Embryonic facial prominence (tissue), 1 donor: ENCODE measurements at regions not wholly inside any gene's neighbourhood (a gene's known extent, or its start where the extent isn't known, plus 50 kb on each side); places are given as distances from the start of the nearest gene placed in this dataset.
A peak's percentile ranks its signal among the peaks of the same experiment; 100 is the strongest.

Source experiments
- DNase-seq: peaks from one replicate; pipeline ENCODE4 v3.0.0-alpha.2; 2016; ENCODE audit errors: extremely low spot score

- DNase-seq: no peak
Observed at GRCh38 chr10:44326474-44327030, 58.3 kb downstream of the CXCL12 start.

DNA sequence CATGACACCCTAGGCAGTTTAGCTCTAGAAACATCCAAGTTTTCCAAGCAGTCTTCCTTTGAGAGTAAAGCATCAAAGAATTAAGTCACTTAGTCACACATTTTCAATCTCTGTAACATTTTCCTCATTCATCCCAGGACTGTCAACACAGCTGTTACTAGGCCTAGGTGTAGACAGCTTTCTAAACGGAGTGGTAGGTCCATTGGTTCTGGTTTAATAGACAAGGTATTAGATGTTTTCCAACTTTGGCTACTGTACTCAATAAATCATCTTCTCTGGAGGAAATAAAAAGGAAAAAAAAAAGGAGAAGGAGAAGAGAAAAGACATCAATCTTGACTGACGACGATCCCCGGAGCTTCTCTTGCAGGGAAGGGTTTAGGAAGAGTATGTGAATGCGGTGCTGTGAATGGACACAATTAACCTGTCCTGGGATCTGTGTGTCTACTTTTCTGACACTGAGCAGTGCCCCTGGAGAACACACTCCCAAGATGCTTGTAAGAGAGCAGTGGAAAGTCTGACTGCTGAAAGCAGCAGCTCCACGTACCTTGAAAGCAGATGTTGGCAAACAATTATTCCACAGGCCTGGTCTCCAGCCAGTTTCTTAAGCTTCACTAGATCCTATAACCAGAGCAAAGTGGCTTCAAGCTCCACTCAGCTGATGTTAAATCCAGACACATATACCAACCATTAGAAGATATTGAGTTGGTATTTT lies 59.1 kb downstream of the CXCL12 start:
- no peak for DNase-seq

DNA sequence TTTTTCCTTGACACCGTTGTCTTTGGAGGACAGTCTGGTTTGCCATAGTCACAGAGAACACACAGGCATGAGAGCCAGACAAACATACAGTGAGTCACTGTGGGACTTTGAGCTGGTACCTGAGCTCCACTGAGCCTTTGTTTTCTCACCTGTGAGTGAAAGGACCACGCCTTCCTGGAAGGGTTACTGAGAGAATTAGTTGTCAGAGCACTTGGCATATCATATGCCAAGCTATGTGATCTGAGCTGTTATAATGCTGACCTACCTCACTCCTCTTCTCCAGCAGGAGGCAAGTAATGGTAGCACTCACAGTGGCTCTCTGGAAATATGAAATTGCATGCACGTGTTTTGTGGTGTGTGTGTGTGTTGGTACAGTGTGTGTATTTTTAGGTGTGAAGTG lies 59.7 kb downstream of the CXCL12 start:
- no peak for DNase-seq

GRCh38 chr10:44323838-44324237 lies 61.1 kb downstream of the CXCL12 start:
- DNase-seq: no peak

DNA sequence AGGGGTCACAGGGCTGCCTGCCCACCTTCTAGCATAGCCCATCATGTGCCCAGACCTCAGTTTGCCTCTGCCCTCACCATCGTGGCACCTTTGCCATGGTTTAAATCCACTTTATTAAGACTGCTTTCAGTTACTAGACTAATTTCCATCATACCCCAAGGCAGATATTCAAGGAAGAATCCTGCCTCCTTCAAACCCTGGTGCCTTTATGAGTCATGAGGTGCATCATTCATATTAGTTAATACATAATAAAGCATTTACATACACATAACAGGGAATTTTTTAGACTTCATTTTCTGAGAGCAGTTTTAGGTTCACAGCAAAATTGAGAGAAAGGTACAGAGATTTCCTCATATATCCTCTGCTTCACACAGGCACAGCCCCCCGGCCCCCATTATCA lies 62.8 kb downstream of the CXCL12 start:
- no peak for DNase-seq

DNA sequence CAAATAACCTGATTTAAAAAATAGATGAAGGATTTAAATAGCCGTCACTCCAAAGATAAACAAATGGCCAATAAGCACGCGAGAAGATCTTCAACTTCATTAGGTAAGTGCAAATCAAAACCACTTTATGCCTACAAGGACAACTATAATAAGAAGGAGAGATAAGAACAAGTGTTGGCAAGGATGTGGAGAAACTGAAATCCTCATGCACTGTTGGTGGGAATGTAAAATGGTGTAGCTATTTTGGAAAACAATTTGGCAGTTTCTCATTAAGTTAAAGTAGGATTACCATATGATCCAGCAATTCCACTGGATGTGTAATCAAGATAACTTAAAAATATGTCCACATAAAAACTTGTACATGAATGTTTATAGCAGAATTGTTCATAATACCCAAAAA lies 64.1 kb downstream of the CXCL12 start:
- DNase-seq: no peak

- DNase-seq: no peak
Observed at GRCh38 chr10:44317856-44318255, 67.0 kb downstream of the CXCL12 start.

DNA sequence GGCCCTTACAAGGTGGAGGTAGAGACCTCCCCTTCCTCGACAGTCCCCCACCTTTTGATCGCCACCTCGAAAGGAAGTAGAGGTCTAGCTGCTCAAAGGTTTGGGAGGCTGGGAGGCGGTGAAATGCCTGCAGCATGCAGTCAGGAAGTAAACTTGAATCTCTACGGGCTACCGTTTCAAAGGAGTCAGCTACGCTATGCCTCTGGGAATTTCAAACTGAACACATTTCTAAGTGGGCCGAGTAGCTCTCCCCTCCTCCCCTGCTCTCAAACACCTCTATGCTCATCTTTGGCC lies 68.0 kb downstream of the CXCL12 start:
- no peak for DNase-seq

DNA sequence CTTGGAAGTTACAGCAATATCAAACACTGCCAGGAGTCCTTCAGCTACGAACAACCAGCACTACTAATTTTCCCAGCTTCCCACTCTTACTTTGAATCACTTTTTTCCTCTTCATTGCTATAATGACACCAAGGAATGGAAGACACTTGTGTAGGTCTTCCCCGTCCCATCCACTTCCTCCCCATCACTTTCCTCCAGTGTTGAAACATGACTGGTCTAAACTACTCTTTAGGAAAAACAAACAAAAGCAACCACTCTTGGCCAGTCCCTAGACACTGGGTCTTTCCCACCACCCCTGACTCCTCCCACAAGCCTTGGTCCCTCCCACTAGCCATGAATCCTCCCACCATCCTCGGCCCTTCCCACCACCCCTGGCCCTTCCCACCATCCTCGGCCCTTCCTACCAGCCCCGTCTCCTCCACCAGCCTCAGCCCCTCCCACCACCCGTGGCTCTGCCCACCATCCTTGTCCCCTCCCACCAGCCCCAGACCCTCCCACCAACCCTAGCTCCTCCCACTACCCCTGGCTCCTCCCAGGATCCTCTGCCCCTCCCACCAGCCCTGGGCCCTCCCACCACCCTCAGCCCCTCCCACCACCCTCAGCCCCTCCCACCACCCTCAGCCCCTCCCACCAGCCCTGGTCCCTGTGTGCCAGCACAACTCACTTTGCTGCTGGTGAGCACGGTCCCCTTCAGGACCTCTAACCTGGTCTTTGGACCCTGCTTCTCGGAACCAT lies 68.5 kb downstream of the CXCL12 start:
- no peak for DNase-seq

DNA sequence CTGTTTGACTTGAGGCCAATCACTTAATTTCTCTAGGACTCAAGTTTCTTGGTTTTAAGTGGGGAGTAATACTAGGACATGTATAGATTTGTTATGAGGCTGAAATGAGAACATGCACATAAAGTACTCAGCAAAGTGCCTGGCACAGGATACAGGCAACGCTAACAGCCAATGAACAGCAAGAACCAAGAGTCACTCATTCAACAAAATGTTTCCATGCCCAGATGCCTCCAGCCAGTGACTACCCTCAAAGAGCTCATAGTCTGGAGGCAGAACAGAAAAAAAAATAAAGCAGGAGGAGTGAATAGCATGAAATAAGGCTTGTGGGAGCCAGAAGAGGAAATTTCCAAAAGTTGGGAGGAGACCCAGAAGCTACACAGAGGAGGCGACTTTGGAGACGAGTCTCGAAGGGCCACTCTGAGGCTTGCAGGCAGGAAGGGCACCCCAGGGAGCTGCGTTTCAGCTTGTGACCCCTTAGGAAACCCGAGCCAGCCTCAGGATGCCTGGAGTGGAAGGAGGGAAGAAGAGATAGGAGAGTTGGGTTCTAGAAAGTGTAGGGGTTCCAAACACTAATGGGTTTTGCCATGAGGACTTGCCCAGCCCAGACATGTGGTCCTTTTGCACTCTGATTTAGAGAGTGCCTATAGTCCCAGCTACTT lies 70.0 kb downstream of the CXCL12 start:
- DNase-seq: no peak

- no peak for DNase-seq
Observed at GRCh38 chr10:44313761-44314165, 71.1 kb downstream of the CXCL12 start.

- DNase-seq: no peak
Observed at GRCh38 chr10:44312401-44312800, 72.5 kb downstream of the CXCL12 start.

- no peak for DNase-seq
Observed at GRCh38 chr10:44311563-44312051, 73.3 kb downstream of the CXCL12 start.

DNA sequence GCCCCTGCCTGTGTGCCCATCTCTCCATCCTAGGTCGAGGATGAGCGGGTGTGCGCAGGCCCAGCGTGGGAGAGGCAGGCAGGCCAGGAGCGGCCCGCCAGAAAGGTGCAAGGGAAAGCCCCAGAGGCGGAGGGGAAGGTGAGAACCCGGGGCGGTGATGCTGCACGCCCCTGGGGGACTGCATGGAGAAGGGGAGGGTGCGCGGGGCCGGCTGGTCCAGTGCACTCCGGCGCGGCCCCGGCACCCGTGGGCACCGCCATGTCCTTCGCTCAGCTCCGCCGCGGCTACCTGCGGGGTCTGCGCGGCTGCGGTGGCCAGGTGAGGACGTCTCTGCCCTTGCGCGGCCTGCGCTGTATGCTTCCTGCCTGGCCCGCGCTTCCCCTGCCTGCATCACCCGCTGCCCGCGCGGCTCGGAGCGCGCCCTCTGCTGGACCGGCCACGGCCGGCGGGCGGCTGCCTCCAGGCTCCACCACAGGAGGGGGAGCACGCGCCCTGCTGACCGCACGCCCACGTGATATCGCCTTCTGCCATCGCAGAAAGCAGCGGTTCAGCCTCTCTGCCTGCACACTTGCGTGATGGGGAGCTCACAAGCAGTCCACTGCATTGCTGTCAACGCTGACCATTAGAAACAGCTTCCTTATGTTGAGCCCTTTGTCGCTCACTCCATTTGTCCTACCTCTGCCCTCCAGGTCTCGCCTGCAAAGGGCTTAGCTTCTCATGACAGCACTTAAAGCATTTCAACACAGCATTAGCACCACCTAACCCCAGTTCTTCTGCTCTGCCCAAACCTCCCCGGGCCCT lies 73.9 kb downstream of the CXCL12 start:
- peak; percentile 36 for DNase-seq

DNA sequence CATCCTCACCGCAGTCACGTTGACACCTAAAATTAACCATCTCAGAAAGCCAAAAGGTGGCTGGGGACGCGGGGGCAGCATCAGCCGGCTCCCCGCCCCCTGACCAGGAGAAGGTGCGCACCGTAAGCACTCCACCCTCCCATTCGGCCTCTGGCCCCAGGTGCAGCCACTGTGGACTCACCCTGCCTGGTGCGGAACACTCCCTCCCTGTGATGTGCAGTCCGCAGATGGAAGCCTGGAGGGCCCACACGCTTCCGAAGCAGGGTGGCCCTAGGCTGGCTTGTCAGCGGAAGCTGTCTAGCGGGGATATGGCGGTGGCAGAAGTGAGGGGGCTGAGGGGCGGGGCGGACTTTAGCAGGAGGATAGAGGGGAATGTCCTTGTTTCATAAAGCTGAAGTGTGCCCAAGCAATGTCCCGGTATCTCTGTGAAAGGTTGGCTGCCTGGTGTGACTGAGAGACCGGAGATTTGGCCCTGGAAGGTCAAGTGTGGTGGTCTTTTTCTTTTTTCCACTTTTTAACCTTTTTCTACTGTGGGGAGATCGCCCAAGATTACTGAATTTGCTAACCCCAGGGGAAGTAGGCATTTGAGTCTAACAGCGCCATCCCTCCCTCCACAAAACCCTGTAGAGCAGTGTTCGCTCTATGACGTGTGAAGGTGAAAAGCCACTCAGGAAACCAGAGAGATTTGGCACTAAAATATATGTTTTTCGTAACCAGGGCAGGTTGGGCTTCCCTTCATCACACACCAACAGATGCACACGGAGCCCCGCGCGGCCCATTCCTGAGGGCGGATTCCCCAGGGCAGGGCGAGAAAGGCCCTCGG lies 74.7 kb downstream of the CXCL12 start:
- no peak for DNase-seq

DNA sequence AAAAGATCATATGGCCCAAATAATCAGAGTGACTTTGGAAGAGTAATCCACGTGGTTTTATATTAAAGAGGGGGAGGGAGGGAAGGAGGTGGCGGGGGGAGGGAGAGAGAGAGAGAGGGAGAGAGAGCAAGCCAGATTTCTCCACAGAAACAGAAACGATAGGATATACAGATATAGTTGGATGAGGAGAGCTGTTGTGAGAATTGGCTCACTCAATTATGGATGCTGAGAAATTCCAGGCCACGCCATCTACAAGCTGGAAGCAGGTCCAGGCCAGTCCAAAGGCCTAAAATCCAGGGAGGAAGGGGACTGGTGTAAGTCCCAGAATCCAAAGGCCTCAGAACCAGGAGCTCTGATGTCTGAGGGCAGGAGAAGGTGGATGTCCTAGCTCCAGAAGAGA lies 75.5 kb downstream of the CXCL12 start:
- no peak for DNase-seq

DNA sequence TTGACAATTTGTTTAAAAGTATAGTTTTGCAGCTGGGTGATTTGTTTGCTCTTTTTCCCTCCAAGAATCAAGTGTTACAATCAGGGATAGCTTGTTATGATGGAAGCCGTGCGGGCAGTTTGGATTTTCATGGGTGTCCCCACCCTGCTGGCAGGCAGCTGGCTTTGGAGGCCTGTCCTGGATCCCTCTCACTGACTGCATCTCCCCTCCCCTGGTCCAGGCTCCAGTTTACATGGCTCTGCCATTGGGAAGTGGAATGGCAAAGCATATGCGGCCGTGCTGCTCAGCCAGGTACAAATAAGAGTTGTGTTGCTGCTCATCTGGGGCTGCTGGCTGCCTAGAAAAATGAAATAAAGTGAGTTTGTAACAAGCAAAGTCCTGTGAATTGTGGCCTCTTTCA lies 76.0 kb downstream of the CXCL12 start:
- DNase-seq: no peak

GRCh38 chr10:44307691-44308090 lies 77.2 kb downstream of the CXCL12 start:
- DNase-seq: no peak

- DNase-seq: no peak
Observed at GRCh38 chr10:44306762-44307161, 78.1 kb downstream of the CXCL12 start.

DNA sequence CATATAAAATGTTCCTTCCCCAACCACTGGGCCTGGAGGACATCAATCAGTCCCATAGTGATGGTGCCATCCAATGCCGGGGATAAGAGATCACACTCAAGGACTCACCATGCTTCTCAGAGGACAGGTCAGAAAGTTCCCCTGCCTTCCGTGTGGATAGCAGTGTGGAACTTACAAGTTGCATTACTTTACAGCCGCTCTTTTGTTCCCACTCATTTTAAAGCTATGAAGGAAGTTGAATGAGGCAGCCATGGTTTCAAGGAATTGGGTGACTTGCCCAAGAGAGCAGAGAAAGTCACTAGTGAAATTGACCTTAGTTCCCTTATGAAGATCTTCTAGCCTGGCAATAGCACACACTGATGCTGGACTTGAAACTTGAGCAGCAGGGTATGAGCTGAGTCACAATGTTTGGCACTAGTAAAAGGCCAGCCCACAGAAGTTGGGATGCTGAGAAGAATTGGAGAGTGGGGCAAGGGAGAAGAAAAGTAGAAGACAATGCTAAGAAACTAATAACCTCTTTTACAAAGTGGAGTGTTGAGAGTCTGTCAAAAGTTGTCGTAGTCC lies 78.7 kb downstream of the CXCL12 start:
- DNase-seq: no peak
